GM12878 (cell line): ENCODE measurements at regions not wholly inside any gene's neighbourhood (a gene's known extent, or its start where the extent isn't known, plus 50 kb on each side); places are given as distances from the start of the nearest gene placed in this dataset.

Experiments used
- ATAC-seq: fragments of 200-7000 bp; cut with Tn5 transposase; 3 replicates; pipeline ENCODE4 v1.9.1; 2020; ENCODE audit warnings: mild to moderate bottlenecking, moderate library complexity
- BruUV-seq: library from RNA; stranded (reverse); fragments of 400-500 nt; replicated peaks from 2 replicates; lab custom pipeline; 2021; lab: Mats Ljungman, UMichigan
- CTCF ChIA-PET: fragments of 300-600 bp; sonication (Branson Sonifier 250); formaldehyde crosslinking; extraction: SDS; loops from one replicate; lab custom pipeline; 2021; ENCODE audit warnings: inconsistent platforms; lab: Yijun Ruan, JAX
- POLR2A ChIA-PET: fragments of 350-600 bp; formaldehyde crosslinking; extraction: SDS; loops from one replicate; lab custom pipeline; 2021; ENCODE audit warnings: inconsistent platforms; lab: Charles Lee
- RAD21 ChIA-PET: fragments of 300-600 bp; sonication (Branson Sonifier 250); formaldehyde crosslinking; loops from one replicate; lab custom pipeline; 2023; ENCODE audit warnings: antibody characterized with exemption; ENCODE audit not compliant: unreplicated experiment; lab: Charles Lee
- SMC1A ChIA-PET: fragments of 300-600 bp; sonication (Branson Sonifier 250); formaldehyde crosslinking; loops from one replicate; lab custom pipeline; 2023; ENCODE audit not compliant: unreplicated experiment, uncharacterized antibody; lab: Charles Lee
- DNase-seq: peaks from one replicate; pipeline ENCODE4 v3.0.0-alpha.2; 2011; ENCODE audit warnings: low read depth, low spot score
- FAIRE-seq: peaks from 3 replicates; lab custom pipeline; 2011; peaks lifted over from hg19 to GRCh38; lab: Jason Lieb, UNC
- H2AFZ ChIP-seq: 2 replicates; pipeline ENCODE4 v1.6.0; 2011; ENCODE audit warnings: low read depth, low read length, control low read depth; ENCODE audit not compliant: control insufficient read depth
- H3K27ac ChIP-seq: 2 replicates; pipeline ENCODE4 v1.5.1; 2011; ENCODE audit warnings: control low read depth; ENCODE audit not compliant: control insufficient read depth, insufficient read depth
- H3K27me3 ChIP-seq, 2 experiments: replicated peaks in 1 of 2; 2 replicates each; pipeline versions ENCODE4 v1.6.0 to v1.6.1; 2011; ENCODE audit warnings: low read length in 1 of 2; ENCODE audit not compliant: control insufficient read depth in 2 of 2, insufficient read depth in 2 of 2
- H3K36me3 ChIP-seq, 2 experiments: 2 replicates each; pipeline ENCODE4 v1.5.1; 2011; ENCODE audit warnings: low read length in 1 of 2; ENCODE audit not compliant: control insufficient read depth in 2 of 2, insufficient read depth in 2 of 2
- H3K4me1 ChIP-seq: 2 replicates; pipeline ENCODE4 v1.6.1; 2011; ENCODE audit warnings: mild to moderate bottlenecking, low read length, moderate library complexity, mixed read lengths; ENCODE audit not compliant: control insufficient read depth, insufficient read depth
- H3K4me2 ChIP-seq: 2 replicates; pipeline ENCODE4 v1.6.0; 2011; ENCODE audit warnings: control low read depth; ENCODE audit not compliant: control insufficient read depth, insufficient read depth
- H3K4me3 ChIP-seq: fragments of 200-600 bp; sonication (generic); 2 replicates; pipeline ENCODE4 v1.5.1; 2016
- H3K79me2 ChIP-seq: 2 replicates; pipeline ENCODE4 v1.6.0; 2011; ENCODE audit warnings: low read length; ENCODE audit not compliant: control insufficient read depth, insufficient read depth
- H3K9ac ChIP-seq: 2 replicates; pipeline ENCODE4 v1.8.0; 2011; ENCODE audit warnings: low read length, control low read depth, mixed read lengths; ENCODE audit not compliant: control insufficient read depth, insufficient read depth
- H3K9me3 ChIP-seq: replicated peaks from 3 replicates; pipeline ENCODE4 v1.5.1; 2011; ENCODE audit warnings: mild to moderate bottlenecking, low read length; ENCODE audit not compliant: control insufficient read depth, insufficient read depth
- H4K20me1 ChIP-seq: 2 replicates; pipeline ENCODE4 v1.6.0; 2011; ENCODE audit not compliant: control insufficient read depth, insufficient read depth
- CBX3 ChIP-seq: fragments of 200-600 bp; sonication (generic); IDR thresholded peaks from 2 replicates; pipeline ENCODE4 v1.6.1; 2016; ENCODE audit warnings: low read depth, borderline replicate concordance
- E2F8 ChIP-seq: fragments of 450-650 bp; IDR thresholded peaks from 2 replicates; pipeline ENCODE4 v1.6.1; 2018; ENCODE audit warnings: mild to moderate bottlenecking, low read depth, moderate library complexity; ENCODE audit not compliant: partially characterized antibody
- E4F1 ChIP-seq: fragments of 450-650 bp; IDR thresholded peaks from 2 replicates; pipeline ENCODE4 v1.6.1; 2018; ENCODE audit warnings: borderline replicate concordance, mild to moderate bottlenecking; ENCODE audit not compliant: partially characterized antibody
- HCFC1 ChIP-seq: fragments of 150-350 bp; IDR thresholded peaks from 2 replicates; pipeline ENCODE4 v1.6.1; 2014; ENCODE audit warnings: low read length
- IKZF2 ChIP-seq, 2 experiments: fragments of 450-650 bp; IDR thresholded peaks; 2 replicates each; pipeline ENCODE4 v1.6.1; 2017; ENCODE audit warnings: mild to moderate bottlenecking in 2 of 2, moderate library complexity in 2 of 2
- IRF3 ChIP-seq: fragments of 450-650 bp; IDR thresholded peaks from 2 replicates; pipeline ENCODE4 v1.6.1; 2014; ENCODE audit warnings: mild to moderate bottlenecking
- NFYB ChIP-seq: IDR thresholded peaks from 2 replicates; pipeline ENCODE4 v1.6.1; 2011; ENCODE audit warnings: low read depth, mild to moderate bottlenecking, low read length, improper control_type of control experiment, moderate library complexity; ENCODE audit not compliant: insufficient read depth
- PAX5 ChIP-seq: IDR thresholded peaks from 2 replicates; pipeline ENCODE4 v1.6.1; 2011; ENCODE audit warnings: low read depth, low read length, borderline replicate concordance
- POLR2AphosphoS2 ChIP-seq: IDR thresholded peaks from 2 replicates; pipeline ENCODE4 v1.6.1; 2011; ENCODE audit warnings: low read depth, mild to moderate bottlenecking, low read length, improper control_type of control experiment, moderate library complexity
- SIN3A ChIP-seq: IDR thresholded peaks from 2 replicates; pipeline ENCODE4 v1.6.1; 2012; ENCODE audit warnings: low read depth, low read length, improper control_type of control experiment
- TCF12 ChIP-seq: IDR thresholded peaks from 2 replicates; pipeline ENCODE4 v1.6.1; 2011; ENCODE audit warnings: low read depth, mild to moderate bottlenecking, low read length
- ZNF207 ChIP-seq: fragments of 450-650 bp; IDR thresholded peaks from 2 replicates; pipeline ENCODE4 v1.6.1; 2014; ENCODE audit warnings: antibody characterized with exemption, mild to moderate bottlenecking, borderline replicate concordance
- WGBS: methylation state at CpG from one replicate; pipeline ENCODE4 v1.1.6; 2016; ENCODE audit warnings: low lambda C conversion rate; ENCODE audit not compliant: insufficient replicate concordance, insufficient coverage; ENCODE audit errors: missing lambda C conversion rate; 5-methylcytosine and 5-hydroxymethylcytosine counted together
- in situ Hi-C: fragments of 300-500 bp; cut with MboI; formaldehyde crosslinking; loops from 9 replicates; pipeline ENCODE4 v1.14.3; 2018; ENCODE audit warnings: mixed read lengths
- intact Hi-C: fragments of 100-400 bp; cut with micrococcal nuclease; formaldehyde crosslinking; loops from one replicate; pipeline ENCODE4 v1.14.2; 2022; ENCODE audit not compliant: unreplicated experiment
- TF ChIP-seq, protein P1 (sequence below): fragments of 450-650 bp; IDR thresholded peaks from 2 replicates; pipeline ENCODE4 v1.6.1; 2017; ENCODE audit warnings: borderline replicate concordance

GRCh38 chr7:121796936-121797656 is 75.9 kb upstream of the PTPRZ1 start:
- H2AFZ ChIP-seq = no peak overlapping the region
- SMC1A ChIA-PET = no interaction called here
- RAD21 ChIA-PET = no interaction called here
- no peak for FAIRE-seq
- TF ChIP-seq TCF12 (no peak), PAX5 (no peak), E4F1 (no peak), E2F8 (no peak), NFYB (no peak), IRF3 (no peak), POLR2AphosphoS2 (no peak), CBX3 (no peak), IKZF2 (IDR thresholded peaks at IDR 0.05) (no peak), HCFC1 (no peak), SIN3A (no peak), ZNF207 (no peak)
- TF ChIP-seq, protein P1, sequence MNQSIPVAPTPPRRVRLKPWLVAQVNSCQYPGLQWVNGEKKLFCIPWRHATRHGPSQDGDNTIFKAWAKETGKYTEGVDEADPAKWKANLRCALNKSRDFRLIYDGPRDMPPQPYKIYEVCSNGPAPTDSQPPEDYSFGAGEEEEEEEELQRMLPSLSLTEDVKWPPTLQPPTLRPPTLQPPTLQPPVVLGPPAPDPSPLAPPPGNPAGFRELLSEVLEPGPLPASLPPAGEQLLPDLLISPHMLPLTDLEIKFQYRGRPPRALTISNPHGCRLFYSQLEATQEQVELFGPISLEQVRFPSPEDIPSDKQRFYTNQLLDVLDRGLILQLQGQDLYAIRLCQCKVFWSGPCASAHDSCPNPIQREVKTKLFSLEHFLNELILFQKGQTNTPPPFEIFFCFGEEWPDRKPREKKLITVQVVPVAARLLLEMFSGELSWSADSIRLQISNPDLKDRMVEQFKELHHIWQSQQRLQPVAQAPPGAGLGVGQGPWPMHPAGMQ = no peak
- TF ChIP-seq, all 136 proteins: peak for 0
- WGBS = 7% methylated on average over 7 of the region's 7 CpGs
- Histone ChIP-seq H3K27me3 (no peaks in the 10 kb centered on the region; a peak in 1 of 4 replicates), H3K4me3 (no peak overlapping the region), H3K79me2 (no peaks in the 10 kb centered on the region), H3K4me2 (no peak overlapping the region), H3K27ac (no peak overlapping the region), H3K9me3 (no peaks in the 10 kb centered on the region), H3K9ac (no peak overlapping the region), H3K36me3 (no peaks in the 10 kb centered on the region), H3K4me1 (no peaks in the 10 kb centered on the region), H4K20me1 (no peaks in the 10 kb centered on the region)
- ATAC-seq (no peak), DNase-seq (no peak)
- no TSS peak for BruUV-seq
- intact Hi-C loops = no loop called here
- ChIA-PET POLR2A (no interaction called here), CTCF (no interaction called here)
- in situ Hi-C loops = no loop called here
